ENCODE measurements at regions not wholly inside any gene's neighbourhood (a gene's known extent, or its start where the extent isn't known, plus 50 kb on each side); places are given as distances from the start of the nearest gene placed in this dataset.

DNA sequence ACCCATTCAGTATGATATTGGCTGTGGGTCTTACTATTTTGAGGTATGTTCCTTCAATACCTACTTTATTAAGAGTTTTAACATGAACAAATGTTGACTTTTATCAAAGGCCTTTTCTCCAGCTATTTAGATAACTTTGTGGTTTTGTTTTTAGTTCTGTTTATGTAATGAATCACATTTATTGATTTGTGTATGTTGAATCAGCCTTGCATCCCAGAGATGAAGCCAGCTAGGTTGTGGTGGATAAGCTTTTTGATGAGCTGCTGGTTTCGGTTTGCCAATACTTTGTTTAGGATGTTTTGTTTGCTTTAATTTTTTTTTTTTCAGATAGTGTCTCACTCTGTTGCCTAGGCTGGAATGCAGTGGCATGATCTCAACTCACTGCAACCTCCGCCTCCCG is 609.0 kb upstream of the COX7C start:
- no peak for TF ChIP-seq EZH2phosphoT487 (IDR thresholded peaks at IDR 0.05; ENCODE audit: borderline replicate concordance)
- TF ChIP-seq, protein P1, sequence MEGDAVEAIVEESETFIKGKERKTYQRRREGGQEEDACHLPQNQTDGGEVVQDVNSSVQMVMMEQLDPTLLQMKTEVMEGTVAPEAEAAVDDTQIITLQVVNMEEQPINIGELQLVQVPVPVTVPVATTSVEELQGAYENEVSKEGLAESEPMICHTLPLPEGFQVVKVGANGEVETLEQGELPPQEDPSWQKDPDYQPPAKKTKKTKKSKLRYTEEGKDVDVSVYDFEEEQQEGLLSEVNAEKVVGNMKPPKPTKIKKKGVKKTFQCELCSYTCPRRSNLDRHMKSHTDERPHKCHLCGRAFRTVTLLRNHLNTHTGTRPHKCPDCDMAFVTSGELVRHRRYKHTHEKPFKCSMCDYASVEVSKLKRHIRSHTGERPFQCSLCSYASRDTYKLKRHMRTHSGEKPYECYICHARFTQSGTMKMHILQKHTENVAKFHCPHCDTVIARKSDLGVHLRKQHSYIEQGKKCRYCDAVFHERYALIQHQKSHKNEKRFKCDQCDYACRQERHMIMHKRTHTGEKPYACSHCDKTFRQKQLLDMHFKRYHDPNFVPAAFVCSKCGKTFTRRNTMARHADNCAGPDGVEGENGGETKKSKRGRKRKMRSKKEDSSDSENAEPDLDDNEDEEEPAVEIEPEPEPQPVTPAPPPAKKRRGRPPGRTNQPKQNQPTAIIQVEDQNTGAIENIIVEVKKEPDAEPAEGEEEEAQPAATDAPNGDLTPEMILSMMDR (conservative IDR thresholded peaks at IDR 0.05; ENCODE audit: low read length): no peak
- Histone ChIP-seq H4K20me1 (ENCODE audit: insufficient read depth, low read length, poor library complexity, severe bottlenecking) (no peaks in the 10 kb centered on the region), H3K4me2 (ENCODE audit: low read depth, low read length, poor library complexity, severe bottlenecking) (no peak overlapping the region)

DNA sequence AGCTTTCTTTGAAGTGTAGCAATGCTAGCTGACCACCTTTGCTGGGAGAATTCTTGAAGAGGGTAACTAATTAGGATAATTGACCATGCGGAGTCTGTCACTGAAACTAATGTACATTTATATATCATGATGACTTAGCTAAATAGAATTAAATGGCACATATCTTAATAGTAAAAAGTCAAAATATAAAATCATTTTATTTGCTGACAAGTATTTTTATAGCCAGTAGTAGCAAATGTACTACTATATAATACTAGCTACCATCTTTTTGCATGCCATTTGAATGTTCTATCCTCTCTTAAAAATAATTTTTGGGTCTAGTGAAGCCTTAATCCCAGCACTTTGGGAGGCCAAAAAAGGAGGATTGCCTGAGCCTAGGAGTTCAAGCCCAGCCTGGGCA is 605.8 kb upstream of the COX7C start:
- Histone ChIP-seq H3K27me3 (ENCODE audit: insufficient read depth, low read length, poor library complexity, severe bottlenecking) (no peaks in the 10 kb centered on the region), H3F3A (ENCODE audit: low read depth) (no peaks in the 10 kb centered on the region), H3K9me3 (ENCODE audit: insufficient read depth, low read depth, low read length) (no peaks in the 10 kb centered on the region), H3K4me2 (ENCODE audit: low read depth, low read length, poor library complexity, severe bottlenecking) (no peak overlapping the region), H3K79me2 (ENCODE audit: insufficient read depth, low read length) (no peaks in the 10 kb centered on the region), H3K9me2 (replicated peaks; ENCODE audit: low read depth, low read length) (no peaks in the 10 kb centered on the region), H3K4me3 (ENCODE audit: low read length, poor library complexity, severe bottlenecking) (no peak overlapping the region), H2AFZ (ENCODE audit: low read length) (no peak overlapping the region), H4K20me1 (ENCODE audit: insufficient read depth, low read length, poor library complexity, severe bottlenecking) (no peaks in the 10 kb centered on the region), H3K9ac (ENCODE audit: low read depth, low read length, poor library complexity, severe bottlenecking) (no peak overlapping the region), H3K36me3 (ENCODE audit: insufficient read depth, low read length) (no peaks in the 10 kb centered on the region), H3K4me1 (ENCODE audit: insufficient read depth, low read length, poor library complexity, severe bottlenecking) (no peaks in the 10 kb centered on the region)
- TF ChIP-seq, protein P1 (conservative IDR thresholded peaks at IDR 0.05; ENCODE audit: low read length): no peak

More for the DNA sequence above, 609.0 kb upstream of the COX7C start:
- no peaks in the 10 kb centered on the region for H3K9me3 ChIP-seq (ENCODE audit: insufficient read depth, low read depth, low read length)
- no peaks in the 10 kb centered on the region for H3K79me2 ChIP-seq (ENCODE audit: insufficient read depth, low read length)
- H3K36me3 ChIP-seq (ENCODE audit: insufficient read depth, low read length): no peaks in the 10 kb centered on the region
- no peaks in the 10 kb centered on the region for H3K9me2 ChIP-seq (replicated peaks; ENCODE audit: low read depth, low read length)
- no peaks in the 10 kb centered on the region for H3K4me1 ChIP-seq (ENCODE audit: insufficient read depth, low read length, poor library complexity, severe bottlenecking)
- H3K27me3 ChIP-seq (ENCODE audit: insufficient read depth, low read length, poor library complexity, severe bottlenecking): no peaks in the 10 kb centered on the region
- H3K9ac ChIP-seq (ENCODE audit: low read depth, low read length, poor library complexity, severe bottlenecking): no peak overlapping the region
- no peak overlapping the region for H2AFZ ChIP-seq (ENCODE audit: low read length)
- H3K4me3 ChIP-seq (ENCODE audit: low read length, poor library complexity, severe bottlenecking): no peak overlapping the region
- no peaks in the 10 kb centered on the region for H3F3A ChIP-seq (ENCODE audit: low read depth)

DNA sequence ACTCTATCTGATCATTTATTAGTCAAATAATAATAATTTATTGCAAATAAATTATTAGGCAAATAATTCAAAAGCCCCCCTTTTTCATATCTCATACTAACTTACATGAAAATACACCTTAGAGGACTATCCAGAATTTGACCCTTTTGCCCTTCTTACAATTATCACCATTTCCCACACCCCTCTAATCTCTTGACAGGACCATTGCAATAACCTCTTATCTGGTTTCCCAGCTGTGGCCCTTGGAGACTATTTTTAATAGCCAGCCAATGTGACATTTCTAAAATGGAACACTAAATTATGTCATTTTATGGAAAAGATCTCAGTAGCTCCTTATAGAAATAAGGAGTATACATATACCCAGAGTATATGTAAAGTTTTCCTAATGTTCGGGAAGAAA is 588.4 kb upstream of the COX7C start:
- Histone ChIP-seq H3K4me2 (ENCODE audit: low read depth, low read length, poor library complexity, severe bottlenecking) (no peak overlapping the region), H2AFZ (ENCODE audit: low read length) (no peak overlapping the region), H3K4me3 (ENCODE audit: low read length, poor library complexity, severe bottlenecking) (no peak overlapping the region), H3K9me2 (replicated peaks; ENCODE audit: low read depth, low read length) (no peaks in the 10 kb centered on the region), H3K79me2 (ENCODE audit: insufficient read depth, low read length) (no peaks in the 10 kb centered on the region), H3K9me3 (ENCODE audit: insufficient read depth, low read depth, low read length) (no peaks in the 10 kb centered on the region), H3K27me3 (ENCODE audit: insufficient read depth, low read length, poor library complexity, severe bottlenecking) (no peaks in the 10 kb centered on the region), H3K9ac (ENCODE audit: low read depth, low read length, poor library complexity, severe bottlenecking) (no peak overlapping the region), H4K20me1 (ENCODE audit: insufficient read depth, low read length, poor library complexity, severe bottlenecking) (no peaks in the 10 kb centered on the region), H3K36me3 (ENCODE audit: insufficient read depth, low read length) (no peaks in the 10 kb centered on the region), H3F3A (ENCODE audit: low read depth) (no peaks in the 10 kb centered on the region), H3K4me1 (ENCODE audit: insufficient read depth, low read length, poor library complexity, severe bottlenecking) (no peaks in the 10 kb centered on the region)
- TF ChIP-seq, protein P1 (conservative IDR thresholded peaks at IDR 0.05; ENCODE audit: low read length): no peak
- no peak for TF ChIP-seq EZH2phosphoT487 (IDR thresholded peaks at IDR 0.05; ENCODE audit: borderline replicate concordance)

All from Loucy (cell line).